ENCODE measurements at regions not wholly inside any gene's neighbourhood (a gene's known extent, or its start where the extent isn't known, plus 50 kb on each side); places are given as distances from the start of the nearest gene placed in this dataset.
"Not testable (repeated sequence)": the region's sequence is repeated elsewhere in the genome, so short reads cannot be mapped to it uniquely, and the experiment has no call there.

GRCh38 chr7:81887098-81888090 is 117.5 kb upstream of the HGF start:
- peak; percentile 88 for DNase-seq

GRCh38 chr7:81886211-81886764 is 116.4 kb upstream of the HGF start:
- peak; percentile 10 for DNase-seq

- no peak for DNase-seq
These were observed 115.0 kb upstream of the HGF start for GRCh38 chr7:81884817-81885216.

- no peak for DNase-seq
These were observed 114.0 kb upstream of the HGF start for GRCh38 chr7:81883801-81884393.

GRCh38 chr7:81882086-81882485 is 112.2 kb upstream of the HGF start:
- peak; percentile 50 for DNase-seq

- DNase-seq = no peak
These were observed 108.0 kb upstream of the HGF start for GRCh38 chr7:81877890-81878289.

GRCh38 chr7:81873559-81873958 is 103.7 kb upstream of the HGF start:
- no peak for DNase-seq

- DNase-seq = no peak
These were observed 101.9 kb upstream of the HGF start for GRCh38 chr7:81871606-81872265.

GRCh38 chr7:81870608-81871007 is 100.8 kb upstream of the HGF start:
- DNase-seq = no peak

- no peak for DNase-seq
These were observed 99.8 kb upstream of the HGF start for GRCh38 chr7:81869670-81870069.

- DNase-seq = no peak
These were observed 95.9 kb upstream of the HGF start for GRCh38 chr7:81865754-81866153.

- no peak for DNase-seq
These were observed 89.6 kb upstream of the HGF start for GRCh38 chr7:81859433-81859832.

- DNase-seq = peak; percentile 5
These were observed 89.0 kb upstream of the HGF start for GRCh38 chr7:81858820-81859219.

- DNase-seq = no peak
These were observed 87.5 kb upstream of the HGF start for GRCh38 chr7:81857385-81857784.

- DNase-seq = no peak
These were observed 84.7 kb upstream of the HGF start for GRCh38 chr7:81854518-81854917.

- DNase-seq = no peak
These were observed 82.9 kb upstream of the HGF start for GRCh38 chr7:81852701-81853100.

- no peak for DNase-seq
These were observed 81.6 kb upstream of the HGF start for GRCh38 chr7:81851413-81851812.

- peak; percentile 65 for DNase-seq
These were observed 76.6 kb upstream of the HGF start for GRCh38 chr7:81846398-81846797.

- DNase-seq = peak; percentile 17
These were observed 75.9 kb upstream of the HGF start for GRCh38 chr7:81845744-81846241.

- not testable (repeated sequence) for DNase-seq
These were observed 73.8 kb upstream of the HGF start for GRCh38 chr7:81843657-81844056.

GRCh38 chr7:81842361-81842760 is 72.5 kb upstream of the HGF start:
- no peak for DNase-seq

- DNase-seq = no peak
These were observed 70.0 kb upstream of the HGF start for GRCh38 chr7:81839708-81840369.

Measured in dermis blood vessel endothelial cell (primary cell).